GM12892 (cell line): ENCODE measurements at regions not wholly inside any gene's neighbourhood (a gene's known extent, or its start where the extent isn't known, plus 50 kb on each side); places are given as distances from the start of the nearest gene placed in this dataset.

Experiments used
- POLR2A ChIP-seq: IDR thresholded peaks from 2 replicates; pipeline ENCODE4 v1.6.1; 2011; ENCODE audit warnings: low read depth, low read length, control low read depth
- POLR2AphosphoS5 ChIP-seq: IDR thresholded peaks from 2 replicates; pipeline ENCODE4 v1.6.1; 2011; ENCODE audit warnings: low read depth, low read length, control low read depth

GRCh38 chr15:70498096-70498626, 265.2 kb downstream of the UACA start:
- TF ChIP-seq POLR2AphosphoS5: no peak
- no peak for TF ChIP-seq POLR2A
